Psoas muscle (tissue), 7 donors: ENCODE measurements at regions not wholly inside any gene's neighbourhood (a gene's known extent, or its start where the extent isn't known, plus 50 kb on each side); places are given as distances from the start of the nearest gene placed in this dataset.

Experiments used
- ATAC-seq, 4 donors: fragments of 200-7000 bp; cut with Tn5 transposase; one replicate each; pipeline ENCODE4 v1.9.1; 2020; ENCODE audit warnings: moderate library complexity in 3 of 4, mild to moderate bottlenecking in 2 of 4
- DNase-seq, 2 donors: peaks; one replicate each; pipeline ENCODE4 v3.0.0-alpha.2; 2020
- H3K27ac ChIP-seq: fragments of 200-600 bp; one replicate; pipeline ENCODE4 v1.8.0; 2022
- H3K27me3 ChIP-seq, 3 donors: fragments of 200-600 bp in 1 of 3; one replicate each; pipeline versions ENCODE4 v1.6.1 to v1.8.0; 2013 to 2022; ENCODE audit warnings: low read length in 2 of 3, mild to moderate bottlenecking in 2 of 3, moderate library complexity in 1 of 3; ENCODE audit not compliant: insufficient read depth in 3 of 3
- H3K36me3 ChIP-seq, 2 donors: fragments of 200-600 bp in 1 of 2; one replicate each; pipeline versions ENCODE4 v1.6.1 to v1.8.0; 2013 to 2022; ENCODE audit warnings: low read depth in 1 of 2, mild to moderate bottlenecking in 1 of 2, moderate library complexity in 1 of 2; ENCODE audit not compliant: insufficient read depth in 1 of 2
- H3K4me1 ChIP-seq: fragments of 200-600 bp; one replicate; pipeline ENCODE4 v1.8.0; 2022
- H3K4me3 ChIP-seq: fragments of 200-600 bp; one replicate; pipeline ENCODE4 v1.8.0; 2022; ENCODE audit warnings: mild to moderate bottlenecking
- H3K9me3 ChIP-seq: fragments of 200-600 bp; one replicate; pipeline ENCODE4 v1.8.0; 2022
- WGBS, 3 donors: extraction: QIAGEN DNeasy Blood & Tissue Kit; methylation state at CpG; one replicate each; pipeline versions ENCODE4 v1.1.6 to v1.1.7; 2013; 5-methylcytosine and 5-hydroxymethylcytosine counted together
- intact Hi-C, 2 donors: fragments of 100-400 bp; cut with DNase I; formaldehyde crosslinking; loops; one replicate each; pipeline versions ENCODE4 v1.11.0 to v1.14.2; 2022
- TF ChIP-seq, protein P1 (sequence below): fragments of 200-600 bp; IDR thresholded peaks from one replicate; pipeline ENCODE4 v1.8.0; 2022; ENCODE audit warnings: antibody characterized with exemption
- donor health status: healthy with polysubstance abuse.
- donor health status: DM: no; HTN: no; CAD: no; lungs with moderate emphysema.
- donor health status: Bipolar disorder and iron deficiency.
- donor health status: healthy.
- donor health status: DM: yes; HTN: yes; CAD: no.
- donor health status: DM: no; HTN: no; CAD: no.
- donor health status: DM: yes; HTN: yes; CAD: no.

DNA sequence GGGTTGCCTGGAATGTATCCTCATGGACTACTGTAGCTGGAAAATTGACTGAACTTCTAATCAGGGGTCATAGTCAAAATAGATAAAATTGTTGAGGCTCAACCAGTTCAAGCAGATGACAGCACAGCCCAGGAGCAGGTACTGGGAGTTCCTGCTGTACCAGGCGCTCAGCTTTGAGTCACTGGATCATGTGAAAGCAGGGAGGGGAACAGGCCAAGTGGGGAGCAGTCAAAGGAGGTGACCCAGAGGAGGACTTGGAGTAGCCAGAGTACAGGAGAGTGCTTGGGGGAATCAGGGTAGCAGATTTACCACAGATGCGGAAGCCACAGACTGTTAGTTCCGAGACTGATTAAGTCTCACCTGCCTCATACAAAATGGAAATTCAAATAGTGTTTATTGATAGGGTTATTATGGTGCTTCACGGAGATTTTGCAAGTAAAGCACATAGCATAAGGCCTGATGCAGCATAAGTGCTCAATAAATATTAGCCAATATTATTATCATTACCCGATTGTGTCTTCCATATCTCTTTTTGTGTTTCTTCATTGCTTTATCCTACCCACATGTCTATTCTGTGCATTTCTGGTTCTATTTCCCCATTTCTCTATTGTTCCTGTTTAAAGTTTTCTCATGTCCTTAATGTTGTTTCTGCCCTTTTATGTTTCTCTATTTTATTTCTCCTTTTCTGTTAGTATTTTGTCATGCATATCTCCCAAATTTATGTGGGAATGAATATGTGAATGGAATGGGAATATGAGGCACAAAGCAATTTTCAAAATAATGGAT, 369.2 kb upstream of the MCTP2 start:
- DNase-seq: no peak
- intact Hi-C loops: no loop called here
- no peaks in the 10 kb centered on the region for H3K9me3 ChIP-seq
- no peaks in the 10 kb centered on the region for H3K27me3 ChIP-seq
- H3K36me3 ChIP-seq: no peaks in the 10 kb centered on the region
- no peak overlapping the region for H3K27ac ChIP-seq
- no peaks in the 10 kb centered on the region for H3K4me1 ChIP-seq
- TF ChIP-seq, protein P1, sequence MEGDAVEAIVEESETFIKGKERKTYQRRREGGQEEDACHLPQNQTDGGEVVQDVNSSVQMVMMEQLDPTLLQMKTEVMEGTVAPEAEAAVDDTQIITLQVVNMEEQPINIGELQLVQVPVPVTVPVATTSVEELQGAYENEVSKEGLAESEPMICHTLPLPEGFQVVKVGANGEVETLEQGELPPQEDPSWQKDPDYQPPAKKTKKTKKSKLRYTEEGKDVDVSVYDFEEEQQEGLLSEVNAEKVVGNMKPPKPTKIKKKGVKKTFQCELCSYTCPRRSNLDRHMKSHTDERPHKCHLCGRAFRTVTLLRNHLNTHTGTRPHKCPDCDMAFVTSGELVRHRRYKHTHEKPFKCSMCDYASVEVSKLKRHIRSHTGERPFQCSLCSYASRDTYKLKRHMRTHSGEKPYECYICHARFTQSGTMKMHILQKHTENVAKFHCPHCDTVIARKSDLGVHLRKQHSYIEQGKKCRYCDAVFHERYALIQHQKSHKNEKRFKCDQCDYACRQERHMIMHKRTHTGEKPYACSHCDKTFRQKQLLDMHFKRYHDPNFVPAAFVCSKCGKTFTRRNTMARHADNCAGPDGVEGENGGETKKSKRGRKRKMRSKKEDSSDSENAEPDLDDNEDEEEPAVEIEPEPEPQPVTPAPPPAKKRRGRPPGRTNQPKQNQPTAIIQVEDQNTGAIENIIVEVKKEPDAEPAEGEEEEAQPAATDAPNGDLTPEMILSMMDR: no peak
- 81 to 95% (median 94%) methylated on average over 5 of the region's 5 CpGs for WGBS, 3 donors
- no peak for ATAC-seq
- no peak overlapping the region for H3K4me3 ChIP-seq

DNA sequence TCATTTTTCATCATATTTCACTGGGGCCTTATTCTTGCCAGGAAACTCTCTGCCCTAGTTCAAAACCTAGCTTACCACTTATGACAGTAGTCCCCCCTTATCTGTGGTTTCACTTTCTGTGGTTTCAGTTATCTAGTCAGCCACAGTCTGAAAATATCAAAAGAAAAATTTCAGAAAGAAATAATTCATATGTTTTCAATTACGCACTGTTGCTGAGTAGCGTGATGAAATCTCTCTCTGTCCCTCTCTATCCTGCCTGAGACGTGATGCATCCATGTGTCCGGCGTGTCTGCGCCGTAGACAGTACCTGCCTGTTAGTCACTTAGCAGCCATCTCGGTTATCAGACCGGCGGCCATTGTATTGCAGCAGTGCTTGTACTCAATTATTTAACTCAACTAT, 369.9 kb upstream of the MCTP2 start:
- no peak for ATAC-seq
- TF ChIP-seq, protein P1: no peak

DNA sequence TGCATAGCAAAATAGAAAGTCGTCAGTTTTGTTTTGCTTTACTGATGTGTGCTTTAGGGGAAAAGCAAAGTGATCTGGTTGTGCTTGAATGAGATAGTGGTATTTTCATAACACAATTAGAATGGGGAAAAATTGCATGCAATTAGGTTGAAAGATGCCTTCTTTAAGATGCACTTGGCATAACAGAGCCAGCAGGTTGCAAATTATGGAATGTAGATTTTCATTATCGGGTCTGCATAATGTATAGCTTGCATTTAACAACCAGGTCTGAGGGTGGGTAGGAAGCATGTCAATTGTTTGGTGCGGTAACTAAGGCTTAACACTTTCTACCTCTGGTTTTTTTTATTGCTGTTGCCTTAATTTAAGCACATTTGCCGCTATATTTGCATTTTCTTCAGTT, 370.7 kb upstream of the MCTP2 start:
- no peaks in the 10 kb centered on the region for H3K36me3 ChIP-seq
- DNase-seq (no peak), ATAC-seq (no peak)
- H3K9me3 ChIP-seq: no peaks in the 10 kb centered on the region
- H3K27ac ChIP-seq: no peak overlapping the region
- no peaks in the 10 kb centered on the region for H3K4me1 ChIP-seq
- WGBS, 3 donors: 85 to 87% (median 86%) methylated on average over 4 of the region's 4 CpGs
- intact Hi-C loops: no loop called here
- TF ChIP-seq, protein P1: no peak
- H3K4me3 ChIP-seq: no peak overlapping the region
- H3K27me3 ChIP-seq: no peaks in the 10 kb centered on the region

More for the DNA sequence above, 369.9 kb upstream of the MCTP2 start:
- H3K27me3 ChIP-seq: no peaks in the 10 kb centered on the region
- H3K9me3 ChIP-seq: no peaks in the 10 kb centered on the region
- DNase-seq: no peak
- no peaks in the 10 kb centered on the region for H3K36me3 ChIP-seq
- intact Hi-C loops: no loop called here
- no peaks in the 10 kb centered on the region for H3K4me1 ChIP-seq
- WGBS, 3 donors: 93 to 95% (median 93%) methylated on average over 10 of the region's 10 CpGs
- no peak overlapping the region for H3K4me3 ChIP-seq
- H3K27ac ChIP-seq: no peak overlapping the region

DNA sequence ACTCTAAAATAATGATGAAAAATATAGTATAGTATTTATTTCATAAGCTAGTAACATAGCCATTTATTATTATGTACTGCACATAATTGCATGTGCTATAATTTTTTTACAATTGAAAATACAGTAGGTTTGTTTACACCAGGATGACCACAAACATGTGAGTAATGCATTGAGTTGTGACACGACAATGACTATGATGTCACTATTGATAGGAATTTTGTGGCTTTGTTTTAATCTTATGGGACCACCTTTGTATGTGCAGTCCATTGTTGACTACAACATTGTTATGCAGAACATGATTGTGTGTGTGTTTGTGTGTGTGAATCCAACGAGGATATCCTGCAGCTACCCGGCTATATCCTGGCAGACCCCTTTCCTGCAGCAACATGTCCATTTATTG, 372.2 kb upstream of the MCTP2 start:
- WGBS, 3 donors: 72 to 76% (median 75%) methylated on average over 3 of the region's 3 CpGs
- no peaks in the 10 kb centered on the region for H3K4me1 ChIP-seq
- TF ChIP-seq, protein P1: no peak
- no peaks in the 10 kb centered on the region for H3K9me3 ChIP-seq
- no peak for ATAC-seq
- intact Hi-C loops: no loop called here
- H3K36me3 ChIP-seq: no peaks in the 10 kb centered on the region
- no peak for DNase-seq
- H3K27ac ChIP-seq: no peak overlapping the region
- H3K4me3 ChIP-seq: no peak overlapping the region
- H3K27me3 ChIP-seq: no peaks in the 10 kb centered on the region
